HEK293T (cell line): ENCODE measurements at regions not wholly inside any gene's neighbourhood (a gene's known extent, or its start where the extent isn't known, plus 50 kb on each side); places are given as distances from the start of the nearest gene placed in this dataset.

Experiments
- CTCF ChIA-PET: fragments of 350-600 bp; formaldehyde crosslinking; extraction: SDS; loops from one replicate; lab custom pipeline; 2021; ENCODE audit warnings: antibody characterized with exemption, inconsistent platforms; lab: Yijun Ruan, JAX
- POLR2A ChIA-PET: fragments of 350-600 bp; formaldehyde crosslinking; extraction: SDS; loops from one replicate; lab custom pipeline; 2020; ENCODE audit warnings: antibody characterized with exemption, inconsistent platforms; lab: Yijun Ruan, JAX
- DNase-seq: peaks from one replicate; pipeline ENCODE4 v3.0.0; 2012; ENCODE audit warnings: mixed read lengths; ENCODE audit errors: extremely low spot score
- ARNT ChIP-seq: fragments of 450-650 bp; IDR thresholded peaks from 2 replicates; pipeline ENCODE4 v1.6.1; 2017; ENCODE audit warnings: mild to moderate bottlenecking
- BHLHE40 ChIP-seq: fragments of 450-650 bp; IDR thresholded peaks from 2 replicates; pipeline ENCODE4 v1.6.1; 2016; ENCODE audit warnings: mild to moderate bottlenecking, moderate library complexity, borderline replicate concordance
- CTBP1 ChIP-seq: fragments of 450-650 bp; IDR thresholded peaks from 2 replicates; pipeline ENCODE4 v1.6.1; 2016; ENCODE audit warnings: borderline replicate concordance
- ELF4 ChIP-seq: fragments of 450-650 bp; IDR thresholded peaks from 2 replicates; pipeline ENCODE4 v1.6.1; 2017; ENCODE audit warnings: antibody characterized with exemption
- FOXA1 ChIP-seq: fragments of 450-650 bp; IDR thresholded peaks from 2 replicates; pipeline ENCODE4 v1.6.1; 2016; ENCODE audit warnings: mild to moderate bottlenecking
- FOXK2 ChIP-seq: fragments of 450-650 bp; IDR thresholded peaks from 2 replicates; pipeline ENCODE4 v1.6.1; 2016; ENCODE audit warnings: mild to moderate bottlenecking
- FOXM1 ChIP-seq: fragments of 450-650 bp; IDR thresholded peaks from 2 replicates; pipeline ENCODE4 v1.6.1; 2017; ENCODE audit warnings: mild to moderate bottlenecking, borderline replicate concordance
- HDGF ChIP-seq: fragments of 450-650 bp; IDR thresholded peaks from 2 replicates; pipeline ENCODE4 v1.6.1; 2017; ENCODE audit warnings: antibody characterized with exemption, borderline replicate concordance
- L3MBTL2 ChIP-seq: fragments of 450-650 bp; conservative IDR thresholded peaks from 2 replicates; pipeline ENCODE4 v1.6.1; 2016; ENCODE audit warnings: mild to moderate bottlenecking
- LEF1 ChIP-seq: fragments of 450-650 bp; IDR thresholded peaks from 2 replicates; pipeline ENCODE4 v1.6.1; 2017; ENCODE audit warnings: mild to moderate bottlenecking, borderline replicate concordance
- NFRKB ChIP-seq: fragments of 450-650 bp; IDR thresholded peaks from 2 replicates; pipeline ENCODE4 v1.6.1; 2016; ENCODE audit warnings: mild to moderate bottlenecking, moderate library complexity
- PKNOX1 ChIP-seq: fragments of 450-650 bp; IDR thresholded peaks from 2 replicates; pipeline ENCODE4 v1.6.1; 2016
- SP1 ChIP-seq: fragments of 450-650 bp; IDR thresholded peaks from 2 replicates; pipeline ENCODE4 v1.6.1; 2017
- SUZ12 ChIP-seq: fragments of 450-650 bp; IDR thresholded peaks from 2 replicates; pipeline ENCODE4 v1.6.1; 2016; ENCODE audit warnings: mild to moderate bottlenecking
- TARDBP ChIP-seq: fragments of 450-650 bp; IDR thresholded peaks from 2 replicates; pipeline ENCODE4 v1.6.1; 2016
- ZNF384 ChIP-seq: fragments of 450-650 bp; IDR thresholded peaks from 2 replicates; pipeline ENCODE4 v1.6.1; 2016

DNA sequence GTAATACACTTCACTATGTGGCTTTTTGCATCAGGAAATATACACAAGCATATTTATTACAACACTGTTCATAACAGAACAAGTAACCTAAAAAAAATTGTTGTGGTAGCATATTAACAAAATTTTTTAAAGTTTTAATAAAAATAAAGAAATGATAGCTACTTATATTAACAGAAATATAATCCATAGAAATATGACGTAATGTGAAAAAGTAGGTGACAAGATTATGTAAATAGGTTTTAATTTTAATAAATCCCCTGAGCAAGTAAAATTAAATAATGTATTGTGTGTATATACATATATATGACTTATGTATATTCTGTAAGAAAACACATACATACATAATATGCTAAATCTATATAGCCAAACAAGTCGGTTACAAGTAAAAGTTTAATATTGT is 359.9 kb downstream of the SEC16B start:
- DNase-seq = no peak
- ChIA-PET POLR2A (no interaction called here), CTCF (no interaction called here)
- TF ChIP-seq FOXA1 (no peak), HDGF (no peak), NFRKB (no peak), SP1 (no peak), ZNF384 (no peak)

GRCh38 chr1:177600936-177601335 is 368.9 kb downstream of the SEC16B start:
- CTCF ChIA-PET = no interaction called here
- no peak for TF ChIP-seq FOXA1
- TF ChIP-seq L3MBTL2 = no peak
- TF ChIP-seq HDGF = no peak
- TF ChIP-seq PKNOX1 = no peak

GRCh38 chr1:177600321-177600720 is 369.5 kb downstream of the SEC16B start:
- TF ChIP-seq TARDBP (no peak), FOXK2 (no peak), PKNOX1 (no peak), ZNF384 (no peak), SP1 (no peak), BHLHE40 (no peak), CTBP1 (no peak), NFRKB (no peak), LEF1 (no peak), HDGF (no peak), FOXM1 (no peak), L3MBTL2 (no peak), ELF4 (no peak)
- CTCF ChIA-PET = no interaction called here
- POLR2A ChIA-PET = no interaction called here

More at GRCh38 chr1:177600936-177601335, 368.9 kb downstream of the SEC16B start:
- no peak for DNase-seq
- POLR2A ChIA-PET = no interaction called here

DNA sequence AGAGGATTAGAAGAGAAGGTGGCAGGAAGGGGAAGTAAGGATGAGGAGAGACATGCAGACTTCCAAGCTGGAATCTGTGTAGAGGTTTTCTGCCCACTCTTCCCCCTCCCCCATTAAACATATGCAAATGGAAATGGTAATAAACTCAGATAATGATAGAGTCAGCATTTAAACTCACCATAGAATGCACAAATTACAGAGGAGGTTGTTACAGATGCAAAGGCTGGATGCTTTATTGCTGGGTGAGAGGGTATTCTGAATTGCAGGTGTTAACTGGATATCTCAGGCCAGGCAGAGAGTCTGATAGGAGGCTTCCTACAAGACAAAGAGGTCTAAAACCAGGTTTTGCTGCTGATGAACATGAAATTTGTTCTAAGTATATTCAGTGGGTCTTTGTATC is 372.5 kb downstream of the SEC16B start:
- POLR2A ChIA-PET = no interaction called here

More at GRCh38 chr1:177600321-177600720, 369.5 kb downstream of the SEC16B start:
- no peak for DNase-seq

GRCh38 chr1:177596485-177596884 is 373.4 kb downstream of the SEC16B start:
- CTCF ChIA-PET = no interaction called here

More for the DNA sequence above, 372.5 kb downstream of the SEC16B start:
- CTCF ChIA-PET = no interaction called here
- no peak for DNase-seq
- TF ChIP-seq ZNF384 (no peak), FOXA1 (no peak), PKNOX1 (no peak), FOXM1 (no peak), SUZ12 (no peak), ARNT (no peak), CTBP1 (no peak), FOXK2 (no peak), BHLHE40 (no peak), TARDBP (no peak), SP1 (no peak), LEF1 (no peak), HDGF (no peak), ELF4 (no peak), L3MBTL2 (no peak), NFRKB (no peak)

GRCh38 chr1:177593105-177593504 is 376.8 kb downstream of the SEC16B start:
- POLR2A ChIA-PET = no interaction called here
- no peak for DNase-seq
- no peak for TF ChIP-seq SUZ12
- no peak for TF ChIP-seq NFRKB
- TF ChIP-seq ELF4 = no peak
- TF ChIP-seq CTBP1 = no peak
- no peak for TF ChIP-seq LEF1
- no peak for TF ChIP-seq FOXA1
- TF ChIP-seq ZNF384 = no peak
- TF ChIP-seq HDGF = no peak
- no peak for TF ChIP-seq FOXM1
- no peak for TF ChIP-seq L3MBTL2
- TF ChIP-seq TARDBP = no peak
- TF ChIP-seq BHLHE40 = no peak
- no peak for TF ChIP-seq ARNT
- no peak for TF ChIP-seq PKNOX1
- CTCF ChIA-PET = no interaction called here

More at GRCh38 chr1:177596485-177596884, 373.4 kb downstream of the SEC16B start:
- DNase-seq = no peak
- POLR2A ChIA-PET = no interaction called here
- TF ChIP-seq SUZ12 (no peak), TARDBP (no peak), FOXK2 (no peak), BHLHE40 (no peak), FOXM1 (no peak)
